Spleen (tissue), 11 donors: ENCODE measurements at regions not wholly inside any gene's neighbourhood (a gene's known extent, or its start where the extent isn't known, plus 50 kb on each side); places are given as distances from the start of the nearest gene placed in this dataset.

Source experiments
- DNase-seq: peaks from one replicate; pipeline ENCODE4 v3.0.0-alpha.2; 2020
- H3K27ac ChIP-seq, 8 donors: fragments of 200-600 bp; sonication (generic) in 7 of 8; 1 replicate in 4 of 8; 2 replicates in 4 of 8; pipeline versions ENCODE4 v1.5.0 to v1.8.0; 2016 to 2021; ENCODE audit warnings: inconsistent platforms in 4 of 8, mild to moderate bottlenecking in 4 of 8, moderate library complexity in 1 of 8
- H3K27me3 ChIP-seq, 7 donors: fragments of 200-600 bp; sonication (generic) in 6 of 7; replicated peaks in 1 of 7; 1 replicate in 4 of 7; 2 replicates in 3 of 7; pipeline versions ENCODE4 v1.5.0 to v1.8.0; 2016 to 2021; ENCODE audit warnings: inconsistent platforms in 3 of 7, mild to moderate bottlenecking in 1 of 7
- H3K36me3 ChIP-seq, 6 donors: fragments of 200-600 bp; sonication (generic) in 5 of 6; 1 replicate in 4 of 6; 2 replicates in 2 of 6; pipeline versions ENCODE4 v1.5.0 to v1.8.0; 2016 to 2021; ENCODE audit warnings: inconsistent platforms in 2 of 6
- H3K4me1 ChIP-seq, 6 donors: fragments of 200-600 bp; sonication (generic) in 5 of 6; 1 replicate in 3 of 6; 2 replicates in 3 of 6; pipeline versions ENCODE4 v1.5.0 to v1.8.0; 2016 to 2021; ENCODE audit warnings: inconsistent platforms in 3 of 6
- H3K4me3 ChIP-seq, 8 donors: fragments of 200-600 bp; sonication (generic) in 7 of 8; 1 replicate in 4 of 8; 2 replicates in 4 of 8; pipeline versions ENCODE4 v1.5.0 to v1.8.0; 2016 to 2021; ENCODE audit warnings: inconsistent platforms in 4 of 8, mild to moderate bottlenecking in 4 of 8, moderate library complexity in 2 of 8
- H3K9me3 ChIP-seq, 8 donors: fragments of 200-600 bp; sonication (generic) in 7 of 8; 1 replicate in 4 of 8; 2 replicates in 4 of 8; pipeline versions ENCODE4 v1.5.0 to v1.8.0; 2016 to 2021; ENCODE audit warnings: inconsistent platforms in 4 of 8
- POLR2A ChIP-seq, 3 donors: fragments of 450-650 bp; IDR thresholded peaks; one replicate each; pipeline ENCODE4 v1.5.1; 2017; ENCODE audit warnings: antibody characterized with exemption in 3 of 3, mild to moderate bottlenecking in 1 of 3
- POLR2AphosphoS5 ChIP-seq, 3 donors: sonication (generic); formaldehyde crosslinking; IDR thresholded peaks; one replicate each; pipeline ENCODE4 v1.5.1; 2017; ENCODE audit warnings: antibody characterized with exemption in 3 of 3
- WGBS, 5 donors: extraction: QIAGEN DNeasy Blood & Tissue Kit in 3 of 5; methylation state at CpG; one replicate each; pipeline versions ENCODE4 v1.1.5 to v1.1.7; 2013 to 2018; 5-methylcytosine and 5-hydroxymethylcytosine counted together
- intact Hi-C: fragments of 100-400 bp; cut with DNase I; formaldehyde crosslinking; loops from one replicate; pipeline ENCODE4 v1.15.0; 2023; ENCODE audit warnings: low total_unique reads
- small RNA-seq, 4 donors: library from RNA; depleted of rRNA; stranded (forward); fragments of <200 nt; gene quantifications; one replicate each; pipeline ENCODE3, GENCODE V24; 2016
- TF ChIP-seq, protein P1 (sequence below), 11 experiments: fragments of 200-600 bp in 7 of 11; fragments of 450-650 bp in 4 of 11; sonication (generic) in 4 of 11; IDR thresholded peaks in 8 of 11; conservative IDR thresholded peaks in 3 of 11; 1 replicate in 7 of 11; 2 replicates in 4 of 11; pipeline versions ENCODE4 v1.4.0 to v1.8.0; 2016 to 2021; ENCODE audit warnings: antibody characterized with exemption in 11 of 11, inconsistent platforms in 4 of 11, mild to moderate bottlenecking in 1 of 11
- donor health status: healthy with polysubstance abuse.
- donor health status: DM: no; HTN: no; CAD: no; lungs with moderate emphysema.
- donor health status: DM: no; HTN: no; CAD: no.
- donor health status: Bipolar disorder and iron deficiency.
- donor health status: healthy.
- donor health status: DM: no; HTN: no; CAD: no.
- donor health status: DM: yes; HTN: yes; CAD: no.

- WGBS, 5 donors = 64 to 89% (median 73%) methylated on average over 1 of the region's 1 CpG
These were observed 553.5 kb downstream of the SPOCK3 start for GRCh38 chr4:166680796-166681195.

DNA sequence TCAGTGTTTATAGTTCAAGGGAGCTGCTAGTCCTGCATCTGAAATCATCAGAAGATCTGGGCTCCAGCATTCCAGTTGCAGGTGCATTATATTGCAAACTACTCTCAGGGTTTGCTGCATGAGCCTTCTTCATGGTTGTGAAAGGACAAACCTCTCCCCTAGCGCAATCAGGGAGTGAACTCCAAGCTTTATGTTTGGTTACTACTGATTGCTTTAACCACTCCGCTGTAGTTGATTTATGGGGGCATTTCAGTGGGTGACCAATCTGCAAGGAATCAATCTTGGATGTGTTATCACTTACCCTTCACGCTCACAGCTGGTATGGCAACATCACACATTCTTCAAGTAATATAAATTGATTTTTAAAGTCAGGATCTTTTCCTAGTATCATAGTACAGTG, 552.1 kb downstream of the SPOCK3 start:
- TF ChIP-seq, protein P1, sequence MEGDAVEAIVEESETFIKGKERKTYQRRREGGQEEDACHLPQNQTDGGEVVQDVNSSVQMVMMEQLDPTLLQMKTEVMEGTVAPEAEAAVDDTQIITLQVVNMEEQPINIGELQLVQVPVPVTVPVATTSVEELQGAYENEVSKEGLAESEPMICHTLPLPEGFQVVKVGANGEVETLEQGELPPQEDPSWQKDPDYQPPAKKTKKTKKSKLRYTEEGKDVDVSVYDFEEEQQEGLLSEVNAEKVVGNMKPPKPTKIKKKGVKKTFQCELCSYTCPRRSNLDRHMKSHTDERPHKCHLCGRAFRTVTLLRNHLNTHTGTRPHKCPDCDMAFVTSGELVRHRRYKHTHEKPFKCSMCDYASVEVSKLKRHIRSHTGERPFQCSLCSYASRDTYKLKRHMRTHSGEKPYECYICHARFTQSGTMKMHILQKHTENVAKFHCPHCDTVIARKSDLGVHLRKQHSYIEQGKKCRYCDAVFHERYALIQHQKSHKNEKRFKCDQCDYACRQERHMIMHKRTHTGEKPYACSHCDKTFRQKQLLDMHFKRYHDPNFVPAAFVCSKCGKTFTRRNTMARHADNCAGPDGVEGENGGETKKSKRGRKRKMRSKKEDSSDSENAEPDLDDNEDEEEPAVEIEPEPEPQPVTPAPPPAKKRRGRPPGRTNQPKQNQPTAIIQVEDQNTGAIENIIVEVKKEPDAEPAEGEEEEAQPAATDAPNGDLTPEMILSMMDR (IDR thresholded peaks at IDR 0.05 in 8 of 11, conservative IDR thresholded peaks at IDR 0.05 in 3 of 11) = no peak
- TF ChIP-seq POLR2AphosphoS5 (IDR thresholded peaks at IDR 0.05) (no peak), POLR2A (IDR thresholded peaks at IDR 0.05) (no peak)
- WGBS, 5 donors = 52 to 82% (median 69%) methylated on average over 3 of the region's 3 CpGs
- H3K4me3 ChIP-seq = no peak overlapping the region
- H3K27ac ChIP-seq = no peak overlapping the region
- H3K4me1 ChIP-seq = no peaks in the 10 kb centered on the region
- H3K9me3 ChIP-seq = no peaks in the 10 kb centered on the region
- no peaks in the 10 kb centered on the region for H3K27me3 ChIP-seq
- intact Hi-C loops = no loop called here
- no peak for DNase-seq
- no peaks in the 10 kb centered on the region for H3K36me3 ChIP-seq

More at GRCh38 chr4:166680796-166681195, 553.5 kb downstream of the SPOCK3 start:
- H3K27me3 ChIP-seq = no peaks in the 10 kb centered on the region
- no peak for DNase-seq
- H3K4me3 ChIP-seq = no peak overlapping the region
- TF ChIP-seq POLR2A (IDR thresholded peaks at IDR 0.05) (no peak), POLR2AphosphoS5 (IDR thresholded peaks at IDR 0.05) (no peak)
- TF ChIP-seq, protein P1 (IDR thresholded peaks at IDR 0.05 in 8 of 11, conservative IDR thresholded peaks at IDR 0.05 in 3 of 11) = no peak
- no peaks in the 10 kb centered on the region for H3K4me1 ChIP-seq
- H3K36me3 ChIP-seq = no peaks in the 10 kb centered on the region
- H3K9me3 ChIP-seq = no peaks in the 10 kb centered on the region
- no peak overlapping the region for H3K27ac ChIP-seq
- intact Hi-C loops = no loop called here

Small RNA genes lying in the stretch of these regions (small RNA-seq; reads per million reads assigned to genes)
- gene RF00019 = 0 reads per million in 4 donors
